Adrenal gland (tissue), 9 donors: ENCODE measurements at regions not wholly inside any gene's neighbourhood (a gene's known extent, or its start where the extent isn't known, plus 50 kb on each side); places are given as distances from the start of the nearest gene placed in this dataset.

ENCODE experiments used
- DNase-seq, 7 donors: peaks; one replicate each; pipeline ENCODE4 v3.0.0-alpha.2; 2019 to 2020
- H3K27ac ChIP-seq, 5 donors: fragments of 200-600 bp; sonication (generic) in 4 of 5; 1 replicate in 3 of 5; 2 replicates in 2 of 5; pipeline versions ENCODE4 v1.5.1 to v1.8.0; 2016 to 2020; ENCODE audit warnings: mild to moderate bottlenecking in 1 of 5
- H3K27me3 ChIP-seq: fragments of 200-600 bp; 2 replicates; pipeline ENCODE4 v1.8.0; 2021
- H3K36me3 ChIP-seq, 2 donors: fragments of 200-600 bp; replicated peaks in 1 of 2; 1 replicate in 1 of 2; 2 replicates in 1 of 2; pipeline versions ENCODE4 v1.5.1 to v1.8.0; 2018 to 2022
- H3K4me1 ChIP-seq, 2 donors: fragments of 200-600 bp; replicated peaks in 1 of 2; 1 replicate in 1 of 2; 2 replicates in 1 of 2; pipeline versions ENCODE4 v1.5.1 to v1.8.0; 2018 to 2021
- H3K4me3 ChIP-seq, 4 donors: fragments of 200-600 bp; sonication (generic) in 3 of 4; one replicate each; pipeline ENCODE4 v1.5.1; 2016 to 2018
- H3K9me3 ChIP-seq, 3 donors: fragments of 200-600 bp; sonication (generic) in 1 of 3; replicated peaks in 1 of 3; 1 replicate in 2 of 3; 2 replicates in 1 of 3; pipeline versions ENCODE4 v1.5.1 to v1.8.0; 2016 to 2021
- POLR2A ChIP-seq, 2 donors: fragments of 450-650 bp; IDR thresholded peaks; one replicate each; pipeline ENCODE4 v1.6.1; 2017; ENCODE audit warnings: antibody characterized with exemption in 2 of 2, mild to moderate bottlenecking in 2 of 2, moderate library complexity in 1 of 2
- WGBS, 4 donors: extraction: QIAGEN DNeasy Blood & Tissue Kit in 2 of 4; methylation state at CpG; one replicate each; pipeline versions ENCODE4 v1.1.5 to v1.1.7; 2013 to 2017; 5-methylcytosine and 5-hydroxymethylcytosine counted together
- intact Hi-C, 2 donors: fragments of 100-400 bp; cut with DNase I; formaldehyde crosslinking; loops; one replicate each; pipeline versions ENCODE4 v1.14.1 to v1.15.0; 2022 to 2023
- TF ChIP-seq, protein P1 (sequence below), 6 experiments: fragments of 450-650 bp in 4 of 6; fragments of 200-600 bp in 2 of 6; sonication (generic) in 1 of 6; IDR thresholded peaks; 1 replicate in 5 of 6; 2 replicates in 1 of 6; pipeline versions ENCODE4 v1.5.1 to v1.8.0; 2016 to 2021; ENCODE audit warnings: antibody characterized with exemption in 6 of 6, mild to moderate bottlenecking in 2 of 6, moderate library complexity in 1 of 6
- donor health status: healthy with polysubstance abuse.
- donor health status: Bipolar disorder and iron deficiency.
- donor health status: DM: yes; HTN: yes; CAD: no.
- donor health status: DM: no; HTN: no; CAD: no.
- donor health status: DM: no; HTN: no; CAD: no.

- no peak overlapping the region for H3K4me3 ChIP-seq
- no peak overlapping the region for H3K27ac ChIP-seq
- no peak for DNase-seq
- no peaks in the 10 kb centered on the region for H3K4me1 ChIP-seq
- intact Hi-C loops: no loop called here
- no peaks in the 10 kb centered on the region for H3K27me3 ChIP-seq
- H3K36me3 ChIP-seq: no peaks in the 10 kb centered on the region
- TF ChIP-seq, protein P1, sequence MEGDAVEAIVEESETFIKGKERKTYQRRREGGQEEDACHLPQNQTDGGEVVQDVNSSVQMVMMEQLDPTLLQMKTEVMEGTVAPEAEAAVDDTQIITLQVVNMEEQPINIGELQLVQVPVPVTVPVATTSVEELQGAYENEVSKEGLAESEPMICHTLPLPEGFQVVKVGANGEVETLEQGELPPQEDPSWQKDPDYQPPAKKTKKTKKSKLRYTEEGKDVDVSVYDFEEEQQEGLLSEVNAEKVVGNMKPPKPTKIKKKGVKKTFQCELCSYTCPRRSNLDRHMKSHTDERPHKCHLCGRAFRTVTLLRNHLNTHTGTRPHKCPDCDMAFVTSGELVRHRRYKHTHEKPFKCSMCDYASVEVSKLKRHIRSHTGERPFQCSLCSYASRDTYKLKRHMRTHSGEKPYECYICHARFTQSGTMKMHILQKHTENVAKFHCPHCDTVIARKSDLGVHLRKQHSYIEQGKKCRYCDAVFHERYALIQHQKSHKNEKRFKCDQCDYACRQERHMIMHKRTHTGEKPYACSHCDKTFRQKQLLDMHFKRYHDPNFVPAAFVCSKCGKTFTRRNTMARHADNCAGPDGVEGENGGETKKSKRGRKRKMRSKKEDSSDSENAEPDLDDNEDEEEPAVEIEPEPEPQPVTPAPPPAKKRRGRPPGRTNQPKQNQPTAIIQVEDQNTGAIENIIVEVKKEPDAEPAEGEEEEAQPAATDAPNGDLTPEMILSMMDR (IDR thresholded peaks at IDR 0.05): no peak
- TF ChIP-seq POLR2A (IDR thresholded peaks at IDR 0.05): no peak
- 3 to 7% (median 5%) methylated on average over 2 to 16 of the region's 16 CpGs for WGBS, 4 donors
- H3K9me3 ChIP-seq: no peaks in the 10 kb centered on the region
Measured at GRCh38 chr18:72692086-72692485, 147.9 kb upstream of the CBLN2 start.

DNA sequence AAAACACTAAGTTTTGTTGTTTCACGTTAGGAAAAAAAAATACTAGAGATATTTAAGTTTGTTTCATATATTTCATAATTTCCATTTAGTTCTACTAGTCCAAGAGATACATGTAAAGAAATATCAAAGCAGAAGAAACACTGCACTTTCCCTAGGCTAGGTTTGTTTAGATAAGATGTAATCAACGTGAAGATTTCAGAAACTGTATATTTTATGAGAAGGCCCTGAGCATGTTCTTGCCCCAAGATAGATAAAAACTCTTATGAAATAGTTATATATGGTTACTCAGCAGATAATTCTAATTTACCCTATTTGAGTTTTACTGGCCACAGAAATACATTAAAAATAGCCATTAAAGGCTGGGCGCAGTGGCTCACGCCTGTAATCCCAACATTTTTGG is 143.6 kb upstream of the CBLN2 start:
- DNase-seq: no peak
- no peak overlapping the region for H3K4me3 ChIP-seq
- 62 to 71% (median 65%) methylated on average over 4 of the region's 4 CpGs for WGBS, 4 donors
- intact Hi-C loops: no loop called here
- no peaks in the 10 kb centered on the region for H3K9me3 ChIP-seq
- no peaks in the 10 kb centered on the region for H3K36me3 ChIP-seq
- no peak for TF ChIP-seq POLR2A (IDR thresholded peaks at IDR 0.05)
- TF ChIP-seq, protein P1 (IDR thresholded peaks at IDR 0.05): no peak
- no peaks in the 10 kb centered on the region for H3K4me1 ChIP-seq
- no peaks in the 10 kb centered on the region for H3K27me3 ChIP-seq
- H3K27ac ChIP-seq: no peak overlapping the region

DNA sequence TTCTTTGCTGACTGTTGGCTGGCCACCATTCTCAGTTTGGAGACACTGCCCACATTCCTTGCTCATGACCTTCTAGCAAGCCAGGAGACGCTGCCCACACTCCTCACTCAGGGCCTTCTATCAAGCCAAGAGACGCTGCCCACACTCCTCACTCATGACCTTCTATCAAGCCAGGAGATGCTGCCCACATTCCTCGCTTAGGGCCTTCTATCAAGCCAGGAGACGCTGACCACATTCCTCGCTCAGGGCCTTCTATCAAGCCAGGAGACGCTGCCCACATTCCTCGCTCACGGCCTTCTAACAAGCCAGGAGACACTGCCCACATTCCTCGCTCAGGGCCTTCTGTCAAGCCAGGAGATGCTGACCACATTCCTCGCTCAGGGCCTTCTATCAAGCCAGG is 131.3 kb upstream of the CBLN2 start:
- Histone ChIP-seq H3K36me3 (no peaks in the 10 kb centered on the region), H3K9me3 (no peaks in the 10 kb centered on the region), H3K27me3 (no peaks in the 10 kb centered on the region), H3K4me1 (no peaks in the 10 kb centered on the region), H3K27ac (no peak overlapping the region), H3K4me3 (no peak overlapping the region)
- DNase-seq: no peak
- 51 to 61% (median 56%) methylated on average over 9 to 10 of the region's 10 CpGs for WGBS, 4 donors
- intact Hi-C loops: no loop called here
- TF ChIP-seq, protein P1 (IDR thresholded peaks at IDR 0.05): no peak
- no peak for TF ChIP-seq POLR2A (IDR thresholded peaks at IDR 0.05)

- H3K4me3 ChIP-seq: no peak overlapping the region
- intact Hi-C loops: no loop called here
- TF ChIP-seq, protein P1 (IDR thresholded peaks at IDR 0.05): no peak
- no peak for TF ChIP-seq POLR2A (IDR thresholded peaks at IDR 0.05)
- DNase-seq: no peak
- H3K27ac ChIP-seq: no peak overlapping the region
- no peaks in the 10 kb centered on the region for H3K9me3 ChIP-seq
- no peaks in the 10 kb centered on the region for H3K36me3 ChIP-seq
- H3K27me3 ChIP-seq: no peaks in the 10 kb centered on the region
- H3K4me1 ChIP-seq: no peaks in the 10 kb centered on the region
- 71 to 85% (median 75%) methylated on average over 6 to 7 of the region's 7 CpGs for WGBS, 4 donors
Measured at GRCh38 chr18:72674710-72675109, 130.6 kb upstream of the CBLN2 start.
